ENCODE measurements at regions not wholly inside any gene's neighbourhood (a gene's known extent, or its start where the extent isn't known, plus 50 kb on each side); places are given as distances from the start of the nearest gene placed in this dataset.

GRCh38 chr5:163619273-163619934 lies 114.0 kb downstream of the MAT2B start:
- no peak for DNase-seq (ENCODE audit: low read depth)
- TF ChIP-seq, protein P1, sequence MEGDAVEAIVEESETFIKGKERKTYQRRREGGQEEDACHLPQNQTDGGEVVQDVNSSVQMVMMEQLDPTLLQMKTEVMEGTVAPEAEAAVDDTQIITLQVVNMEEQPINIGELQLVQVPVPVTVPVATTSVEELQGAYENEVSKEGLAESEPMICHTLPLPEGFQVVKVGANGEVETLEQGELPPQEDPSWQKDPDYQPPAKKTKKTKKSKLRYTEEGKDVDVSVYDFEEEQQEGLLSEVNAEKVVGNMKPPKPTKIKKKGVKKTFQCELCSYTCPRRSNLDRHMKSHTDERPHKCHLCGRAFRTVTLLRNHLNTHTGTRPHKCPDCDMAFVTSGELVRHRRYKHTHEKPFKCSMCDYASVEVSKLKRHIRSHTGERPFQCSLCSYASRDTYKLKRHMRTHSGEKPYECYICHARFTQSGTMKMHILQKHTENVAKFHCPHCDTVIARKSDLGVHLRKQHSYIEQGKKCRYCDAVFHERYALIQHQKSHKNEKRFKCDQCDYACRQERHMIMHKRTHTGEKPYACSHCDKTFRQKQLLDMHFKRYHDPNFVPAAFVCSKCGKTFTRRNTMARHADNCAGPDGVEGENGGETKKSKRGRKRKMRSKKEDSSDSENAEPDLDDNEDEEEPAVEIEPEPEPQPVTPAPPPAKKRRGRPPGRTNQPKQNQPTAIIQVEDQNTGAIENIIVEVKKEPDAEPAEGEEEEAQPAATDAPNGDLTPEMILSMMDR (conservative IDR thresholded peaks at IDR 0.05; ENCODE audit: control insufficient read depth, insufficient read depth, low read depth, low read length) = no peak
- H3K4me3 ChIP-seq (ENCODE audit: control insufficient read depth, low read depth, low read length) = no peak overlapping the region

GRCh38 chr5:163619951-163620350 lies 114.5 kb downstream of the MAT2B start:
- DNase-seq (ENCODE audit: low read depth) = no peak
- no peak overlapping the region for H3K4me3 ChIP-seq (ENCODE audit: control insufficient read depth, low read depth, low read length)
- TF ChIP-seq, protein P1 (conservative IDR thresholded peaks at IDR 0.05; ENCODE audit: control insufficient read depth, insufficient read depth, low read depth, low read length) = no peak

GRCh38 chr5:163622799-163623198 lies 117.4 kb downstream of the MAT2B start:
- TF ChIP-seq, protein P1 (conservative IDR thresholded peaks at IDR 0.05; ENCODE audit: control insufficient read depth, insufficient read depth, low read depth, low read length) = no peak
- no peak overlapping the region for H3K4me3 ChIP-seq (ENCODE audit: control insufficient read depth, low read depth, low read length)
- no peak for DNase-seq (ENCODE audit: low read depth)

DNA sequence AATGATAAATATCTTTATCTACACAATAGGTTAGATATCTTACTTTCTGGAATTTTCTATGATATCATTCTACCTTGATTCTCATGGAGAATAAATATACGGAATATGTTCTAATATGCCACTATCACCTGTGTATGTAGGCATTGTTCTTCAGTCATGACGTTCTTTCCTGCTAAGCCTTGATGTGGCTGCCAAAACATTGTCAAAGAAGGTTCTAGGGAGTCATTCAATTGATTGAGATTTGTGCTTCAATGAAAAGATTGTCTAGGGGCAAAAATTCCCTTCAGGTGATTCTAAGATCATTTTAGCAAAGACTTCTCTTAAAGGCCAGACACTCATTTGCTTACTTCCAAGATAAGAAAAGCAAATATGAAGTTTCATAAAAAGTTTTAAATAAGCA lies 118.1 kb downstream of the MAT2B start:
- no peak overlapping the region for H3K4me3 ChIP-seq (ENCODE audit: control insufficient read depth, low read depth, low read length)
- TF ChIP-seq, protein P1 (conservative IDR thresholded peaks at IDR 0.05; ENCODE audit: control insufficient read depth, insufficient read depth, low read depth, low read length) = no peak
- DNase-seq (ENCODE audit: low read depth) = no peak

GRCh38 chr5:163623986-163624385 lies 118.6 kb downstream of the MAT2B start:
- no peak overlapping the region for H3K4me3 ChIP-seq (ENCODE audit: control insufficient read depth, low read depth, low read length)
- TF ChIP-seq, protein P1 (conservative IDR thresholded peaks at IDR 0.05; ENCODE audit: control insufficient read depth, insufficient read depth, low read depth, low read length) = no peak
- DNase-seq (ENCODE audit: low read depth) = no peak

DNA sequence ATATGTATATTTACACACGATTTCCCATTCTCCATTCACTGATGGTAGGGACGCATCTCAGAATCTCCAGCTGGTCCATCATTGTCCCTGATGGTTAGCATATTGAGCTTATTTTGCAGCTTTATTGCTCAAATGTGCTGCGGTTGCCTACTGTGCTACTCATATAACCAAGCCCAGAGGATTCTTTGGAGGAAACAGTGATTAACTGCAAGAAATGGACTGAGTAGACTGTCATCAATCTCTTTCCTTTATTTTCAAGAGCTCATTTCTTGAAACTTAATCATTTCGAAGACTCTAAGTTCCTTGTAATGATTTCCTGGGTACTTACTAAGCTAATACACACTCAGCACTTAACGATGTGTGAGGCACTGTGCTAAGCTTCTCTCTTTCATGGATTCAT lies 119.0 kb downstream of the MAT2B start:
- H3K4me3 ChIP-seq (ENCODE audit: control insufficient read depth, low read depth, low read length) = no peak overlapping the region
- DNase-seq (ENCODE audit: low read depth) = no peak
- TF ChIP-seq, protein P1 (conservative IDR thresholded peaks at IDR 0.05; ENCODE audit: control insufficient read depth, insufficient read depth, low read depth, low read length) = no peak
